Skeletal muscle satellite cell (primary cell): ENCODE measurements at regions not wholly inside any gene's neighbourhood (a gene's known extent, or its start where the extent isn't known, plus 50 kb on each side); places are given as distances from the start of the nearest gene placed in this dataset.

Experiments used
- H3K27me3 ChIP-seq: 2 replicates; pipeline ENCODE4 v1.7.0; 2013; ENCODE audit warnings: low read length; ENCODE audit not compliant: control insufficient read depth, insufficient read depth
- H3K36me3 ChIP-seq: 2 replicates; pipeline ENCODE4 v1.7.0; 2013; ENCODE audit warnings: mild to moderate bottlenecking, control low read depth, low read length; ENCODE audit not compliant: insufficient read depth
- H3K4me1 ChIP-seq: 2 replicates; pipeline ENCODE4 v1.7.0; 2013; ENCODE audit warnings: low read length; ENCODE audit not compliant: control insufficient read depth, insufficient read depth
- H3K4me2 ChIP-seq: 2 replicates; pipeline ENCODE4 v1.7.0; 2013; ENCODE audit warnings: mild to moderate bottlenecking, low read length
- H3K4me3 ChIP-seq: 2 replicates; pipeline ENCODE4 v1.7.0; 2013; ENCODE audit warnings: low read length
- H3K9ac ChIP-seq: 2 replicates; pipeline ENCODE4 v1.7.0; 2013; ENCODE audit warnings: mild to moderate bottlenecking, low read depth, low read length, moderate library complexity
- H3K9me3 ChIP-seq: replicated peaks from 2 replicates; pipeline ENCODE4 v1.7.0; 2013; ENCODE audit warnings: mild to moderate bottlenecking, control low read depth, low read length

GRCh38 chr18:29605365-29605764 is 1428.4 kb upstream of the CDH2 start:
- H3K9me3 ChIP-seq: peaks cover 2% of the 10 kb centered on the region
- no peak overlapping the region for H3K4me3 ChIP-seq
- no peak overlapping the region for H3K4me2 ChIP-seq
- no peaks in the 10 kb centered on the region for H3K27me3 ChIP-seq
- no peaks in the 10 kb centered on the region for H3K36me3 ChIP-seq
- H3K9ac ChIP-seq: no peak overlapping the region
- H3K4me1 ChIP-seq: no peaks in the 10 kb centered on the region

DNA sequence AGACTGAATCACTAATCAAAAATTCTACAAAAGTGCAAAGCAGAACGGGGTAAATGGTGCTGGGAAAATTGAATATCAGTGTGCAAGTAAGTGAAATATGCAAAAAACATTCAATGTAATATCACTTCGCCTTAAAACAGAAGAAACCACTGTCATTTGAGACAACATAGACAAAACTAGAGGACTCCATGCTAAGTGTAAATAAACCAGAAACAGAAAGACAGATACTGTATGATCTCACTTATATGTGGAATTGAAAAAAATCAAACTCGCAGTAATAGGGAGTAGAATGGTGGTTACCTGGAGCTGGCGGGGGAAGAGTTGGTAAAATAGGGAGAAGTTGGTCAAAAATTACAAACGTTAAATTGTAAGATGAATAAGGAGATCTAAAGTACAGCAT is 1420.0 kb upstream of the CDH2 start:
- Histone ChIP-seq H3K4me1 (no peaks in the 10 kb centered on the region), H3K4me2 (no peak overlapping the region), H3K36me3 (no peaks in the 10 kb centered on the region), H3K9ac (no peak overlapping the region), H3K4me3 (no peak overlapping the region), H3K9me3 (peaks cover 2% of the 10 kb centered on the region), H3K27me3 (no peaks in the 10 kb centered on the region)

DNA sequence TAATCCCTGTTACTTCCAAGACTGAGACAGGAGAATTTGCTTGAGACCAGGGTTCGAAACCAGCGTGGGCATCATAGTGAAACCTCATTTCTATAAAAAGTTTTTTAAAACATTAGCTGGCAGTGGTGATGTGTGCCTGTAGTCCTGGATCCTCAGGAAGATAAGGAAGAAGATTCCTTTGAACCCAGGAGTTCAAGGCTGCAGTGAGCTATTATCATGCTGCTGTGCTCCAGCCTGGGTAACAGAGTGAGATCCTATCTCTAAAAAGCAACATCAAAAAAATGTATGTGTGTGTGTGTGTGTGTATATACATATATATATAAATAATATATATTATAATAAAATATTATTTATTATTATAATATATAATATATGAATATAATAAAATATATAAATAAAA is 1417.6 kb upstream of the CDH2 start:
- Histone ChIP-seq H3K4me2 (no peak overlapping the region), H3K4me1 (no peaks in the 10 kb centered on the region), H3K27me3 (no peaks in the 10 kb centered on the region), H3K9ac (no peak overlapping the region), H3K4me3 (no peak overlapping the region), H3K9me3 (no peaks in the 10 kb centered on the region), H3K36me3 (no peaks in the 10 kb centered on the region)

DNA sequence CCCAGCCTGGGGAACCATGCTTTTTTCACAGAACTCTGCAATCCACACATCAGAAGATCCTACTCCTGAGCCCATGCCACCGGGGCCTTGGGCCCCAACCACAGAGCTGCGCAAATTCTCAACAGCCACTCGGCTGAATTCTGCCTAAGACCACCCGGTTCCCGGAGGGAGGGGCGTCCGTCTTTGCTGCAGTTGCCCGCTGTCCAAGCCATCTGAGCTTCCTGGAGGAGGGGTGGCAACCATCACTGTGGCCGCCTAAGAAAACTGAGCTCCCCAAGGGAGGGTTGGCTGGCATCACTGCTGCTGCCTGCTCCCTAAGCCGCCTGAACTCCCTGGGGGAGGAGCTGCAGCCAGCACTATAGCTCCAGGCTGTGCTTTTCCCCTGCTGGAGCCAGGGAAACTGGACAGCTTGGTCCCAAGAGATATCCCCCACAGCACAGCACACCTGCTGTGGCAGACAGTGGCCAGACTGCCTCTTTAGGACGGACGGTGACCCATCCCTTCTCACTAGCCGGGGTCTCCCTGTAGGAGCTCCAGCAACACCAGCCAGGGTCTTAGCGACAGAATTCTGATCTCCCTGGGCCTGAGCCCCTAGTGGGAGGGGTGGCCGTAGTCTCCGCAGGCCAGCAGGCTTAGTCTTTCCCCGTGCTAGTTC is 1411.6 kb upstream of the CDH2 start:
- H3K9ac ChIP-seq: no peak overlapping the region
- no peaks in the 10 kb centered on the region for H3K36me3 ChIP-seq
- no peaks in the 10 kb centered on the region for H3K27me3 ChIP-seq
- no peaks in the 10 kb centered on the region for H3K9me3 ChIP-seq
- H3K4me1 ChIP-seq: no peaks in the 10 kb centered on the region
- no peak overlapping the region for H3K4me2 ChIP-seq
- H3K4me3 ChIP-seq: no peak overlapping the region

GRCh38 chr18:29586210-29586609 is 1409.3 kb upstream of the CDH2 start:
- Histone ChIP-seq H3K4me3 (no peak overlapping the region), H3K9ac (no peak overlapping the region), H3K4me2 (no peak overlapping the region), H3K9me3 (no peaks in the 10 kb centered on the region), H3K36me3 (no peaks in the 10 kb centered on the region), H3K4me1 (no peaks in the 10 kb centered on the region), H3K27me3 (no peaks in the 10 kb centered on the region)

GRCh38 chr18:29560270-29560669 is 1383.3 kb upstream of the CDH2 start:
- H3K36me3 ChIP-seq: no peaks in the 10 kb centered on the region
- H3K4me3 ChIP-seq: no peak overlapping the region
- H3K4me2 ChIP-seq: no peak overlapping the region
- H3K27me3 ChIP-seq: no peaks in the 10 kb centered on the region
- H3K9ac ChIP-seq: no peak overlapping the region
- H3K4me1 ChIP-seq: no peaks in the 10 kb centered on the region
- H3K9me3 ChIP-seq: no peaks in the 10 kb centered on the region

- no peak overlapping the region for H3K4me2 ChIP-seq
- no peaks in the 10 kb centered on the region for H3K36me3 ChIP-seq
- H3K9me3 ChIP-seq: no peaks in the 10 kb centered on the region
- no peaks in the 10 kb centered on the region for H3K27me3 ChIP-seq
- H3K4me1 ChIP-seq: no peaks in the 10 kb centered on the region
- no peak overlapping the region for H3K9ac ChIP-seq
- no peak overlapping the region for H3K4me3 ChIP-seq
Observed at GRCh38 chr18:29556070-29556469, 1379.1 kb upstream of the CDH2 start.

DNA sequence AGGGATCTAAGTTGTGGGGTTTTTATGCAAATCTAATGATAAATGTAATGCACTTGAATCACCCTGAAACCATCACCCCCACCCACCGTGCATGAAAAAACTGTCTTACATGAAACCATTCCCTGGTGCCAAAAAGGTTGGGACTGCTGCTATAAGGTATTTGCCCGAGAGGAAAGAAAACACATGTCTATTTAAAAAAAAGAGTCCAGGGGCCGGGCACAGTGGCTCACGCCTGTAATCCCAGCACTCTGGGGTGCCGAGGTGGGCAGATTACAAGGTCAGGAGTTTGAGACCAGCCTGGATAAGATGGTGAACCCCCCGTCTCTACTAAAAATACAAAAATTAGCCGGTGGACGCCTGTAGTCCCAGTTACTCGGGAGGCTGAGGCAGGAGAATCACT is 1372.8 kb upstream of the CDH2 start:
- Histone ChIP-seq H3K27me3 (no peaks in the 10 kb centered on the region), H3K4me3 (no peak overlapping the region), H3K36me3 (no peaks in the 10 kb centered on the region), H3K9me3 (no peaks in the 10 kb centered on the region), H3K9ac (no peak overlapping the region), H3K4me1 (no peaks in the 10 kb centered on the region), H3K4me2 (no peak overlapping the region)

GRCh38 chr18:29547626-29548025 is 1370.7 kb upstream of the CDH2 start:
- Histone ChIP-seq H3K36me3 (no peaks in the 10 kb centered on the region), H3K4me3 (no peak overlapping the region), H3K4me2 (no peak overlapping the region), H3K27me3 (no peaks in the 10 kb centered on the region), H3K9me3 (no peaks in the 10 kb centered on the region), H3K9ac (no peak overlapping the region), H3K4me1 (no peaks in the 10 kb centered on the region)

- Histone ChIP-seq H3K9ac (no peak overlapping the region), H3K4me3 (no peak overlapping the region), H3K36me3 (no peaks in the 10 kb centered on the region), H3K27me3 (no peaks in the 10 kb centered on the region), H3K9me3 (no peaks in the 10 kb centered on the region), H3K4me2 (no peak overlapping the region), H3K4me1 (no peaks in the 10 kb centered on the region)
Observed at GRCh38 chr18:29540548-29540947, 1363.6 kb upstream of the CDH2 start.

GRCh38 chr18:29531746-29532145 is 1354.8 kb upstream of the CDH2 start:
- no peak overlapping the region for H3K4me3 ChIP-seq

GRCh38 chr18:29523371-29523770 is 1346.4 kb upstream of the CDH2 start:
- no peaks in the 10 kb centered on the region for H3K9me3 ChIP-seq
- no peak overlapping the region for H3K4me3 ChIP-seq
- no peaks in the 10 kb centered on the region for H3K36me3 ChIP-seq
- H3K9ac ChIP-seq: no peak overlapping the region
- H3K4me2 ChIP-seq: no peak overlapping the region
- H3K27me3 ChIP-seq: no peaks in the 10 kb centered on the region
- H3K4me1 ChIP-seq: no peaks in the 10 kb centered on the region

More at GRCh38 chr18:29531746-29532145, 1354.8 kb upstream of the CDH2 start:
- Histone ChIP-seq H3K9ac (no peak overlapping the region), H3K36me3 (no peaks in the 10 kb centered on the region), H3K9me3 (no peaks in the 10 kb centered on the region), H3K4me2 (no peak overlapping the region), H3K4me1 (no peaks in the 10 kb centered on the region), H3K27me3 (no peaks in the 10 kb centered on the region)
